GM12891 (cell line): ENCODE measurements at regions not wholly inside any gene's neighbourhood (a gene's known extent, or its start where the extent isn't known, plus 50 kb on each side); places are given as distances from the start of the nearest gene placed in this dataset.
"Not testable (repeated sequence)": the region's sequence is repeated elsewhere in the genome, so short reads cannot be mapped to it uniquely, and the experiment has no call there.

ENCODE experiments used
- PAX5 ChIP-seq: IDR thresholded peaks from 2 replicates; pipeline ENCODE4 v1.6.1; 2011; ENCODE audit warnings: low read length, moderate library complexity, mild to moderate bottlenecking; ENCODE audit not compliant: insufficient read depth, severe bottlenecking
- POLR2A ChIP-seq: IDR thresholded peaks from 2 replicates; pipeline ENCODE4 v1.6.1; 2011; ENCODE audit warnings: low read depth, low read length, control low read depth
- POLR2AphosphoS5 ChIP-seq: IDR thresholded peaks from 2 replicates; pipeline ENCODE4 v1.6.1; 2011; ENCODE audit warnings: low read depth, low read length, control low read depth
- SPI1 ChIP-seq: IDR thresholded peaks from 2 replicates; pipeline ENCODE4 v1.6.1; 2011; ENCODE audit warnings: low read depth, low read length, control low read depth
- TAF1 ChIP-seq: IDR thresholded peaks from 2 replicates; pipeline ENCODE4 v1.6.1; 2011; ENCODE audit warnings: low read depth, low read length, control low read depth

GRCh38 chr12:42713566-42713965, 124.0 kb upstream of the PRICKLE1 start:
- not testable (repeated sequence) for TF ChIP-seq POLR2AphosphoS5, POLR2A, TAF1, SPI1, PAX5
